Spinal cord (tissue), 9 donors: ENCODE measurements at regions not wholly inside any gene's neighbourhood (a gene's known extent, or its start where the extent isn't known, plus 50 kb on each side); places are given as distances from the start of the nearest gene placed in this dataset.
"Not testable (repeated sequence)": the region's sequence is repeated elsewhere in the genome, so short reads cannot be mapped to it uniquely, and the experiment has no call there.

Experiments used
- DNase-seq, 6 donors: peaks; one replicate each; pipeline versions ENCODE4 v3.0.0 to v3.0.0-alpha.2; 2013 to 2015; ENCODE audit warnings: low spot score in 6 of 6, low read depth in 4 of 6
- H3K27ac ChIP-seq: one replicate; pipeline ENCODE4 v1.5.1; 2013; ENCODE audit warnings: low read depth, low read length, control low read depth
- H3K27me3 ChIP-seq: one replicate; pipeline ENCODE4 v1.6.1; 2013; ENCODE audit warnings: low read length; ENCODE audit not compliant: control insufficient read depth, insufficient read depth
- H3K36me3 ChIP-seq: one replicate; pipeline ENCODE4 v1.6.1; 2013; ENCODE audit warnings: low read length; ENCODE audit not compliant: control insufficient read depth, insufficient read depth
- H3K4me1 ChIP-seq: one replicate; pipeline ENCODE4 v1.6.1; 2013; ENCODE audit warnings: low read length; ENCODE audit not compliant: control insufficient read depth, insufficient read depth
- H3K4me3 ChIP-seq: one replicate; pipeline ENCODE4 v1.5.1; 2013; ENCODE audit warnings: low read depth, low read length, control low read depth
- H3K9me3 ChIP-seq: one replicate; pipeline ENCODE4 v1.6.1; 2013; ENCODE audit warnings: low read length; ENCODE audit not compliant: control insufficient read depth, insufficient read depth
- WGBS: methylation state at CpG from one replicate; pipeline ENCODE4 v1.1.5; 2013; ENCODE audit warnings: missing lambda C conversion rate; ENCODE audit not compliant: insufficient coverage; 5-methylcytosine and 5-hydroxymethylcytosine counted together
- donor health status: healthy.

DNA sequence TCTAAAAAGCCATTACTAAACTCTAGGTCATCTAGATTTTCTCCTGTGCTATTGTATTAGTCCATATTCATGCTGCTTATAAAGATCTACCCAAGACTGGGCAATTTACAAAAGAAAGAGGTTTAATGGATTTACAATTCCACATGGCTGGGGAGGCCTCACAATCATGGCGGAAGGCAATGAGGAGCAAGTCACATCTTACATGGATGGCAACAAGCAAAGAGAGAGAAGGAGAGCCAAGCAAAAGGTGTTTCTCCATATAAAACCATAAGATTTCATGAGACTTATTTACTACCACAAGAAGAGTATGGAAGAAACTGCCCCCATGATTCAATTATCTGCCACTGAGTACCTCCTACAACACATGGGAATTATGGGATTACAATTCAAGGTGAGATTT is 69.6 kb upstream of the CCDC6 start:
- H3K4me1 ChIP-seq, H3K9me3 ChIP-seq, DNase-seq, H3K36me3 ChIP-seq, H3K4me3 ChIP-seq, H3K27ac ChIP-seq, H3K27me3 ChIP-seq: not testable (repeated sequence)
- WGBS, result no CpG with 5 or more reads among the region's 1 CpG

DNA sequence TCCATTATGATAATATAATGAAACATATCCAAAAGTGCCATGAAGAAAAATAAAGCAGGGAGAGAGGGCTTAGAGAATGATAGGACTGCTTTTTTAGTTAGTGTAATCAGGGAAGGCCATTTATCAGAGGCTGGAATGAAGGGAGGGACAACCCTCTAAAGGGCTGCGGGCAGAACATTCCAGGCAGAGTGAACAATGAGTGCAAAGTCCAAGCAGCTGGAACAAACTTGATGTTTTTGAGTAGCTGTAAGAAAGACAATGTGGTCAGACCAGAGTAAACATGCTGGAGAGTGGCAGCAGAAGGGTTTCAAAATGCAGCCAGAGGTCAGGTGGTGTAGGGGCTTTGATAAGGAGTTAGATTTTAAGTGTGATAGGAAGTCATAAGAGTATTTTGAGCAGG is 65.6 kb upstream of the CCDC6 start:
- no peaks in the 10 kb centered on the region for H3K4me1 ChIP-seq
- H3K36me3 ChIP-seq, result no peaks in the 10 kb centered on the region
- H3K4me3 ChIP-seq, result no peak overlapping the region
- no peak overlapping the region for H3K27ac ChIP-seq
- no peaks in the 10 kb centered on the region for H3K9me3 ChIP-seq
- no peaks in the 10 kb centered on the region for H3K27me3 ChIP-seq
- no peak for DNase-seq
- 13% methylated on average over 1 of the region's 1 CpG for WGBS

DNA sequence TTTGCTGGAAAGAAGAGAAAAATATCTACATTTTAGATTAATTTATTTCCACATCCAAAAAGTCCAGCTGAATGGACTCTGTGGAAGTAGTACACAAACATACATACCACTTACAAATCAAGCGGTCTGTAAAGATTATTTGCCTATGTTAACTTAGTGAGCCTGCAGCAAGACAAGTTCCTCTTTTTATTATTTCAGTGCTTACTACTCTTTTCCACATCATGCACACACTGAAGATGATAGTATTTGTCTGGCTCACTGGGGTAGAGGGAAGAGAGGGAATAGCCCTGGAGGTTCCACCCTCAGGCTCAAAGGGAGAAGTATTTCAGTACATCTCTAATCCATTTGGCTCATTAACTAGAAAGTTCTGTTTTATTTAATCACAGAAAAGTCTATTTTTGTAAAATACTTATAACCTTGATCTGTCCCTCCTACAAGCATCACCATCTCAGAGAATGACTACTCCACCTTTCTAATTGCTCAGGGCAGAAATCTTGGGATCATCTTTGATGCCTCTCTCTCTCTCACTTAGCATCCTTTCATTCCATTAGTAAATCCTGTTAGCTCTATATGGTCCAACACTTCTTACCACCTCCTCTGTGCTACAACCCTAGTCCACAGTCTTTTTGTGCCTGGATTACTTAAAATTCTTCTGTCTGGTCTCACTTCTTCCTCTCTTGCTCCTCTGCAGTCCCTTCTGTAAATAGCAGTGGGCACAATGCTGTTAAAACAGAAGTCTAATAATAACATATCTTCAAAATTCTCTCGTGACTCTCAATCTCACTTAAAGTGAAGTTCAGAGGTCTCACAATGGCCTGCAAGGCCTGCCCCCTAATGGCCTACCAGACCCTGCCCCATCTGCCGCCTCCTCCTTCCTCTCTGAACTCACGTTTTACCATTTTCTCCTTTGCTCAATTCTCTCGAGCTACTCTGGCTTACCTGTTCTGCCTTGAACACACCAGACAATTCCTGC is 64.3 kb upstream of the CCDC6 start:
- Histone ChIP-seq H3K27ac (no peak overlapping the region), H3K4me3 (no peak overlapping the region)
- 60% methylated on average over 4 of the region's 5 CpGs for WGBS

DNA sequence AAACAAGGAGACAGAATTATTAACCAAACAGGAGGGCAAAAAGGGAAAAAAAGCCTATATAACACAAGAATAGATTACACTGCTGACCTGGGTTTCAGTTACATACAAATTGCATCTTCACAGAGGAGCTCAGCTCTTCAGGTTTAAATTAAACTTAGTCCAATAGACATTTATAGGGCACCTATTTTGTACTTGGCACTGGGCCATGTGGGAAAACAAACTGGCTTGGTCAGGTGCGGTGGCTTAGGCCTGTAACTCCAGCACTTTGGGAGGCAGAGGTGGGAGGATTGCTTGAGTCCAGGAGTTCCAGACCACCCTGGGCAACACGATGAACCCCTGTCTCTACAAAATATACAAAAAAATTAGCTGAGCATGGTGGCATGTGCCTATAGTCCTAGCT is 62.3 kb upstream of the CCDC6 start:
- Histone ChIP-seq H3K4me3 (no peak overlapping the region), H3K27me3 (no peaks in the 10 kb centered on the region), H3K4me1 (no peaks in the 10 kb centered on the region), H3K27ac (no peak overlapping the region), H3K36me3 (no peaks in the 10 kb centered on the region), H3K9me3 (no peaks in the 10 kb centered on the region)
- no peak for DNase-seq
- 60% methylated on average over 1 of the region's 2 CpGs for WGBS

More for the DNA sequence above, 64.3 kb upstream of the CCDC6 start:
- Histone ChIP-seq H3K9me3 (no peaks in the 10 kb centered on the region), H3K4me1 (no peaks in the 10 kb centered on the region), H3K27me3 (no peaks in the 10 kb centered on the region), H3K36me3 (no peaks in the 10 kb centered on the region)
- DNase-seq, result no peak

DNA sequence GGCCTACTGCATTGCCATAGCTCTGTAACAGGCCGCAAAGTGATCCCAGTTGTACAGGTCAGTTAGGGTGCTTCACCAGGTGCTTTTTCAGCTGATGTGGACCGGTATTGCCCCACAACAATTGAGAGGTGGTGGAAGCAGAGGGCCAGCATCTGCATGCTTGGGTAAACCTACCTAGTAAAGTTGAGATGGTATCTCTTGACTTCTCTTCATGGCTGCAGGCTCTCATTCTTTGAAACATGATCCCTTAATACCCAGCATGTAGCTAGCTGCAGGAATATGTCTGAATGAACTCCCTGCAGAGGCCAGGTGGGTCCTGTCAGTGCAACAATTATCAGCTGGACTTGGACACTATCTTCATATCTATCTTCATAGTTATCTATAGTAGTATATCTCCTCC is 60.7 kb upstream of the CCDC6 start:
- DNase-seq, result no peak
- 100% methylated on average over 1 of the region's 2 CpGs for WGBS
- Histone ChIP-seq H3K27ac (no peak overlapping the region), H3K4me3 (no peak overlapping the region), H3K27me3 (no peaks in the 10 kb centered on the region), H3K4me1 (no peaks in the 10 kb centered on the region), H3K36me3 (no peaks in the 10 kb centered on the region), H3K9me3 (no peaks in the 10 kb centered on the region)

DNA sequence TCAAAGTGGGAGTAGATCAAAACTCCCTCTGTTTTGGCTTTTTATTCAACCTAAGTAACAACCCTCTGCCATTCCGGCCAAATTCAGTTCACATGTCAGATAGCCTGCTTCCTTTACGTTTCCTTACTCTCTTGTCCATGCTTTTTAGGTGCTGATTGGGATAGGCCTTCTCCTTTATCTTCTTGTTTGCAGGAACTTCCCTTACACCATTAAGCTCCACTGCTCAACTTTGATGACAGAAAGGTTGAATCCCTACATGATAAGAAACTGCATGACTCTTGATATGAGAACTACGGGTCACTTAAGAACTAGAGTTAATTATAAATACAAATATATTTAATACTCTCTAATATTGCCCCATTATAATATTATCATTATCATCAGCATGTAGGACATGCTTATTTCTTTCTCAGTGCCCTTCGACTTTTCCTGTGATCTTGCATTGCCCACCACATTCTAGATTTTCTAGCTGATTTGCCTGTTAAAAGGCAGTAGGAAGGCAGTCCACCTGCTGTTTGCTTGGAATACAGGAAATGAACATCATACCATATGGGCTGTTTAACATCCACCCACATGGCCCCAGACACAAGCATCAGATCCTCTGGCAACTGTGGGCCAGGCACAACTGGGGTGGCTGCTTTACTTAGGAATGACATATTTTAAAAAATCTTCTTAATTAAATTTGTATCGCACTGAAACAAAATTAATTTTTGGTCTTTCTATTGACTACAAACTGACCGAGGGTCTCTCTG is 59.7 kb upstream of the CCDC6 start:
- H3K27me3 ChIP-seq, result no peaks in the 10 kb centered on the region
- WGBS, result 100% methylated on average over 1 of the region's 6 CpGs
- H3K27ac ChIP-seq, result no peak overlapping the region
- no peak for DNase-seq
- no peak overlapping the region for H3K4me3 ChIP-seq
- H3K36me3 ChIP-seq, result no peaks in the 10 kb centered on the region
- H3K9me3 ChIP-seq, result no peaks in the 10 kb centered on the region
- H3K4me1 ChIP-seq, result no peaks in the 10 kb centered on the region

DNA sequence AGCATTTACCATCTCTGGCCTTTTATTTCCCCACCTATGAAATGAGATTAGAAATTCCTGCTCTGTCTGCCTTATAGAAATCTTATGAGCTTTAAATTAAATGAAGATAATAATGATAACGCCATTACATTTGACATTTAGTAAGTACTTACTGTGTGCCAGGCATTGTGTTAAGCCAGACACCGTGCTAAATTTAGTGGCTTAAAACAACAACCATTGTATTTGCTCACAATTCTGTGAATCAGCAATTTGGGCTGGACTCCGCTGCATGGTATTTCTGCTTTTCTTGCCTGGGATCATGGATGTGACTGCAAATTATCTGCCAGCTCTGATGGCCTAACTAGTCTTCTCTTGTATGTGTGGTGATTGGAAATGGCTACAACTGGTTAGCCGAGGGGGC is 56.4 kb upstream of the CCDC6 start:
- no peaks in the 10 kb centered on the region for H3K27me3 ChIP-seq
- no peaks in the 10 kb centered on the region for H3K36me3 ChIP-seq
- no peaks in the 10 kb centered on the region for H3K4me1 ChIP-seq
- 46% methylated on average over 3 of the region's 4 CpGs for WGBS
- no peak overlapping the region for H3K27ac ChIP-seq
- DNase-seq, result peak in 1 of 6 donors; percentile 6
- H3K4me3 ChIP-seq, result no peak overlapping the region
- no peaks in the 10 kb centered on the region for H3K9me3 ChIP-seq

DNA sequence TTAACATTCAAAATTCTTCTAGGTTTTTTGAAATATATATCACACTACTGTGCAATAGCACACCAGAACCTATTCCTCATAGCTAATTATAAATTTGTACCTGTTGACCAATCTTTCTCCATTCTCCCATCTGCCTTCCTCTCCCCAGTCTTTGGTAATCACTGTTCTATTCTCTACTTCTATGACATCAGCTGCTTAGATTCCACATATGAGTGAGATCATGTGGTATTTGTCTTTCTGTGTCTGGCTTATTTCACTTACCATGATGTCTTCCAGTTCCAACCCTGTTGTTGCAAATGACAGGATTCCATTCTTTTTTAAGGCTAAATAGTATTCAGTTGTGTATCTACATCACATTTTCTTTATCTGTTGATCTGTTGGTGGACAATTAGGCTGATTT is 54.4 kb upstream of the CCDC6 start:
- H3K4me3 ChIP-seq, result no peak overlapping the region
- no peaks in the 10 kb centered on the region for H3K36me3 ChIP-seq
- H3K27me3 ChIP-seq, result no peaks in the 10 kb centered on the region
- DNase-seq, result no peak
- H3K4me1 ChIP-seq, result no peaks in the 10 kb centered on the region
- H3K9me3 ChIP-seq, result no peaks in the 10 kb centered on the region
- H3K27ac ChIP-seq, result no peak overlapping the region

DNA sequence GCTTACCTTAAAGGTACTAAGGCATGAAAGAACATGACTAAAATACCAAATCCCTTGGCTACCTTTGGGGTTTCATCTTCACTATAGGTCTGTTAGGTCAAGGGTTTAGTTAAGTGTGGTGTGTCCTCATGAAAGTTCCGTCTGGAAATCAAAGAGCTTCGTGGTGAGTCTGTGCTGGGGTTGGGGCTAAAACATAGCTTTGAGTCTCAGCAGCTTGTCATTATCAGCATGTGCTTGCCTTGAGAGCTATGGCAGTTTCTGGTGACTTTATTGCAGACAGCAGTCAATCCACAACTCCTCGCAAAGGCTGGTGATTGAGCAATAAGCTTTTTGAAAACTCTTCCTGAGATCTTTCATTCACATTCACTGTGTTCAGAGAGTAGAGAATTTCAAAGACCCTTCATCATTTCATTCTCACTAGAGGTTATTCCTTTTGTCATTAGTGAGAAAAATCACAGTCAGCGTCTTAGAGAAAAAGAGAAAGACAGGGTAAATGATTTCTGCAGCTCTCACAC is 53.2 kb upstream of the CCDC6 start:
- Histone ChIP-seq H3K4me3 (no peak overlapping the region), H3K4me1 (no peaks in the 10 kb centered on the region), H3K36me3 (no peaks in the 10 kb centered on the region), H3K27me3 (no peaks in the 10 kb centered on the region), H3K9me3 (no peaks in the 10 kb centered on the region), H3K27ac (no peak overlapping the region)
- DNase-seq, result no peak
- WGBS, result 64% methylated on average over 2 of the region's 4 CpGs
